ENCODE measurements at regions not wholly inside any gene's neighbourhood (a gene's known extent, or its start where the extent isn't known, plus 50 kb on each side); places are given as distances from the start of the nearest gene placed in this dataset.
A peak's percentile ranks its signal among the peaks of the same experiment; 100 is the strongest.
"Not testable (repeated sequence)": the region's sequence is repeated elsewhere in the genome, so short reads cannot be mapped to it uniquely, and the experiment has no call there.

- Mint-ChIP-seq H3K27me3 (ENCODE audit: low read depth in 3 of 3) (peaks cover 3 to 14% (median 9%) of the 10 kb centered on the region in 3 donors), H3K4me1 (no peaks in the 10 kb centered on the region), H3K27ac (no peak overlapping the region), H3K9me3 (no peaks in the 10 kb centered on the region), H3K36me3 (no peaks in the 10 kb centered on the region), H3K4me3 (no peak overlapping the region)
- DNase-seq: no peak
Measured at GRCh38 chr9:34907044-34907443, 51.0 kb upstream of the PHF24 start.

- Mint-ChIP-seq H3K27me3 (ENCODE audit: low read depth in 3 of 3) (peaks cover 3 to 11% (median 4%) of the 10 kb centered on the region in 3 donors), H3K27ac (no peak overlapping the region), H3K4me1 (no peaks in the 10 kb centered on the region), H3K36me3 (no peaks in the 10 kb centered on the region), H3K4me3 (no peak overlapping the region), H3K9me3 (no peaks in the 10 kb centered on the region)
- DNase-seq: peak; percentile 54 to 69 (median 56)
Measured at GRCh38 chr9:34899535-34900158, 58.4 kb upstream of the PHF24 start.

GRCh38 chr9:34898846-34899245, 59.2 kb upstream of the PHF24 start:
- H3K27me3 Mint-ChIP-seq (ENCODE audit: low read depth in 3 of 3): peaks cover 3 to 11% (median 4%) of the 10 kb centered on the region in 3 donors
- DNase-seq: no peak
- H3K36me3 Mint-ChIP-seq: no peaks in the 10 kb centered on the region
- H3K4me1 Mint-ChIP-seq: no peaks in the 10 kb centered on the region
- no peak overlapping the region for H3K4me3 Mint-ChIP-seq
- peak overlapping the region in 1 of 6 donors; percentile 26 for H3K27ac Mint-ChIP-seq
- no peaks in the 10 kb centered on the region for H3K9me3 Mint-ChIP-seq

- peaks cover 2 to 9% (median 4%) of the 10 kb centered on the region in 3 donors for H3K27me3 Mint-ChIP-seq (ENCODE audit: low read depth in 3 of 3)
- DNase-seq: no peak
- H3K36me3 Mint-ChIP-seq: no peaks in the 10 kb centered on the region
- no peak overlapping the region for H3K27ac Mint-ChIP-seq
- H3K4me1 Mint-ChIP-seq: no peaks in the 10 kb centered on the region
- no peak overlapping the region for H3K4me3 Mint-ChIP-seq
- H3K9me3 Mint-ChIP-seq: no peaks in the 10 kb centered on the region
Measured at GRCh38 chr9:34896112-34896511, 62.0 kb upstream of the PHF24 start.

DNA sequence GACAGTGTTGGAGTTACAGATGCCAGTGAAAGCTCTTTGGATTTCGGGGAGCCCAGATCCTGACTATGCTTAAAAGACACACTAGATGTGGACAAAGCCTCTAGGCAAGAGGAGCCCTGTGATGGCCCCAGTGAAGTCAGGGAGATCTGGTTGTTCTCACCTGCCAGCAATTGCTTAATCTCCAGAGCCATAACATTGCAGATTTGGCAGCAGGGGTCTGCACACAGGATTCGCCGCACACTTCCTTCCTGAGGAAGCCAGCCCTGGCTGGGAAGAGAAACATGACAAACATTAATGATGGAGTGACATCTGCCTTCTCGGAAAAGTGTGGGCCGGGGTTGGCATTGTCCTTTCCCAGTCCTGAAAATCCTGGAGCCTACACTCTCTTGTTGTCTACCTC, 65.2 kb upstream of the PHF24 start:
- H3K36me3 Mint-ChIP-seq: no peaks in the 10 kb centered on the region
- H3K4me3 Mint-ChIP-seq: no peak overlapping the region
- H3K27ac Mint-ChIP-seq: no peak overlapping the region
- H3K9me3 Mint-ChIP-seq: no peaks in the 10 kb centered on the region
- DNase-seq: no peak
- H3K4me1 Mint-ChIP-seq: no peaks in the 10 kb centered on the region
- peaks cover 2 to 9% (median 4%) of the 10 kb centered on the region in 3 donors for H3K27me3 Mint-ChIP-seq (ENCODE audit: low read depth in 3 of 3)

DNA sequence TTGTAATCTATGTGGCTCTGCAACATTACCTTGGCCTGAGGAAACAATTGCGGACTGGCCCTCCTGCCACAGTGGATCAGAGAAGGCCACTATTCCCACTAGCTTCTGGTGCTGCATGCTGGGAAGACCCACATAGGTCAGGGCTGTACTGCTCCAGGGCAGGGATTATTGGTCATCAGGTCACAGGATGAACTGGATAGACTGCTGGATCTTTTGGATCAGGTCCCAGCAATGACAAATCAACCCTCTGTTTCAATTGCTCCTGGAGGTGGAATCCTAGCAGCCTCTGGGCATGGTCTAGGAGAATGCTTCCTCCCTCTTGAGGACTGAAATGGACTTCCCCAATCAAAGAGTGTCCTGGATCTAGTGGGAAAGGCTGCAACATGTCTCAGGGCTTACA, 66.7 kb upstream of the PHF24 start:
- peaks cover 0 to 7% (median 0%) of the 10 kb centered on the region in 3 donors for H3K27me3 Mint-ChIP-seq (ENCODE audit: low read depth in 3 of 3)
- no peak for DNase-seq
- H3K36me3 Mint-ChIP-seq: no peaks in the 10 kb centered on the region

DNA sequence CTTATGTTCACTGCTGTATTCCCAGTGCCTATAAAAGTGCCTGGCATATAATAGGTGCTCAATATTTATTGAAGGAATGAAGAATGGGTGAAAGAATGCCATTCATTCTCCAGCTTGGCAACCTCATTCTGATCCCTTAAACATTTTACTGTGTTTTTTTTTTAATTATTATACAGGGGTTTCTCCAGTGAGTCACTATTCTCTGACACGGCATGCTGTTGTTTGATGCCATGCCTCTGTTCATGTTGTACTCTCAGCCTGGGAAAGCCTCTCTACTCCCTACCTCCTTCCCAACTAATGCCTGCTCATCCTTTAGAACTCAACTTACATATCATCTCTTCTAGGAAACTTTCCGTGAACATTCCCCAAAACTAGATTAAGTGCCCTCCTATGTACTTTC, 70.2 kb upstream of the PHF24 start:
- Mint-ChIP-seq H3K4me1 (no peaks in the 10 kb centered on the region), H3K4me3 (no peak overlapping the region), H3K27ac (no peak overlapping the region), H3K36me3 (no peaks in the 10 kb centered on the region), H3K9me3 (no peaks in the 10 kb centered on the region), H3K27me3 (ENCODE audit: low read depth in 3 of 3) (no peaks in the 10 kb centered on the region)
- DNase-seq: no peak

More for the DNA sequence above, 66.7 kb upstream of the PHF24 start:
- Mint-ChIP-seq H3K4me1 (no peaks in the 10 kb centered on the region), H3K9me3 (no peaks in the 10 kb centered on the region), H3K4me3 (no peak overlapping the region), H3K27ac (no peak overlapping the region)

DNA sequence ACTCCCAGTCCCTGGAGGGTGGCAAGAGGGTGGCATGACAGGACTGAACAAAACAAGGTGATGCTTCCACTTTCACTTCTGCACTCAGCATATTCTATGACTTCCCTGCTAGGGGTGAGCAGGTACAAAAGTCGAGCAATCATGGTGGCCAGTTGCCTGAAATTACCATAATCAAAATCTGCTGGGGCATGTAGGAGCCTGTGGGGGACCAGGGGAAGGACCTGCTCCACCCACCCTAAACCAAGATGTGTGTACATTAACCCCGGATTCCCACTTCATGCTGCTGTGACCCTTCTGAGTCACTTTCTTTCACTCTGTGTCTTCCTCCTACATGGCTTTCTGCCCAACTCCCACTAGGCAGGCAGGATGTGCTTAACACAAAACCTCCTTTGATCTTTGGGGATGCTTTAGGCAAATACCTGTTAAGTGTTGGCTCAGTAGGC, 73.3 kb upstream of the PHF24 start:
- Mint-ChIP-seq H3K4me1 (no peaks in the 10 kb centered on the region), H3K27me3 (ENCODE audit: low read depth in 3 of 3) (peaks cover 0 to under 1% (median 0%) of the 10 kb centered on the region in 3 donors), H3K9me3 (no peaks in the 10 kb centered on the region), H3K36me3 (no peaks in the 10 kb centered on the region), H3K4me3 (no peak overlapping the region), H3K27ac (no peak overlapping the region)
- no peak for DNase-seq

DNA sequence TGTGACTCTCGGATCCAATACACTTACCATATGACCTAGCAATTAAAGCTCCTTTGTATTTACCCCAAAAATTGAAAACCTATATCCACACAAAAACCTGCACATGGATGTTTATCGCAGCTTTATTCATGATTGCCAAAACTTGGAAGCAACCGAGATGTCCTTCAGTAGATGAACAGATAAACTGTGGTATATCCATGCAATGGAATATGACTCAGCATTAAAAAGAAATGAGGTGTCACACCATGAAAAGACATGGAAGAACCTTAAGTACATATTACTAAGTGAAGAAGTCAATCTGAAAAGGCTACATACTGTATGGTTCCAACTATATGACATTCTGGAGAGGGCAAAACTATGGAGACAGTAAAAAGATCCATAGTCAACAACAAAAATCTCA, 82.0 kb upstream of the PHF24 start:
- Mint-ChIP-seq H3K4me1 (no peaks in the 10 kb centered on the region), H3K27me3 (ENCODE audit: low read depth in 3 of 3) (peaks cover 2 to 19% (median 8%) of the 10 kb centered on the region in 3 donors), H3K27ac (no peak overlapping the region), H3K4me3 (no peak overlapping the region), H3K36me3 (no peaks in the 10 kb centered on the region), H3K9me3 (peaks cover 0 to 5% (median 0%) of the 10 kb centered on the region in 6 donors)
- DNase-seq: no peak

DNA sequence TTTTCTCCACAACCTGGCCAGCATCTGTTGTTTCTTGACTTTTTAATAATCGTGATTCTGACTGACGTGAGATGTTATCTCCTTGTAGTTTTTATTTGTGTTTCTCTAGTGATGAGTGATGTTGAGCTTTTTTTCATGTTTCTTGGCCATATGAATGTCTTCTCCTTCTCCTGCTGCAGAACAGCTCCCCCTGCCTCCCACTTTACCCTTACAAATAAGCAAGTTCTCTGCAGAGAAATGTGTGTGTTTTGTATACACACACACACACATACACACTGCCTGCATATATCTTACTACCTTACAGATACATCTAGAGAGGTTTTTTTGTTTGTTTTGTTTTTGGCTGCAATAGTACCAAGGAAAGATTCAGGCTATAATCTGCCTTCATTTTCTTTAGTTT, 88.7 kb upstream of the PHF24 start:
- no peak overlapping the region for H3K4me3 Mint-ChIP-seq
- H3K9me3 Mint-ChIP-seq: peaks cover 0 to 2% (median 0%) of the 10 kb centered on the region in 6 donors
- H3K36me3 Mint-ChIP-seq: no peaks in the 10 kb centered on the region
- no peak overlapping the region for H3K27ac Mint-ChIP-seq
- no peaks in the 10 kb centered on the region for H3K4me1 Mint-ChIP-seq
- peaks cover 0 to 16% (median 0%) of the 10 kb centered on the region in 3 donors for H3K27me3 Mint-ChIP-seq (ENCODE audit: low read depth in 3 of 3)
- no peak for DNase-seq

- Mint-ChIP-seq H3K4me1 (no peaks in the 10 kb centered on the region), H3K4me3 (no peak overlapping the region), H3K27ac (no peak overlapping the region), H3K27me3 (ENCODE audit: low read depth in 3 of 3) (peaks cover 0 to 15% (median 2%) of the 10 kb centered on the region in 3 donors), H3K9me3 (peaks cover 0 to 11% (median 4%) of the 10 kb centered on the region in 6 donors), H3K36me3 (no peaks in the 10 kb centered on the region)
- no peak for DNase-seq
Measured at GRCh38 chr9:34866614-34867013, 91.5 kb upstream of the PHF24 start.

GRCh38 chr9:34863426-34863825, 94.7 kb upstream of the PHF24 start:
- Mint-ChIP-seq H3K27me3 (ENCODE audit: low read depth in 3 of 3) (peaks cover 2 to 12% (median 2%) of the 10 kb centered on the region in 3 donors), H3K36me3 (no peaks in the 10 kb centered on the region), H3K9me3 (peaks cover 0 to 12% (median 4%) of the 10 kb centered on the region in 6 donors), H3K4me3 (no peak overlapping the region), H3K4me1 (no peaks in the 10 kb centered on the region), H3K27ac (no peak overlapping the region)
- no peak for DNase-seq

DNA sequence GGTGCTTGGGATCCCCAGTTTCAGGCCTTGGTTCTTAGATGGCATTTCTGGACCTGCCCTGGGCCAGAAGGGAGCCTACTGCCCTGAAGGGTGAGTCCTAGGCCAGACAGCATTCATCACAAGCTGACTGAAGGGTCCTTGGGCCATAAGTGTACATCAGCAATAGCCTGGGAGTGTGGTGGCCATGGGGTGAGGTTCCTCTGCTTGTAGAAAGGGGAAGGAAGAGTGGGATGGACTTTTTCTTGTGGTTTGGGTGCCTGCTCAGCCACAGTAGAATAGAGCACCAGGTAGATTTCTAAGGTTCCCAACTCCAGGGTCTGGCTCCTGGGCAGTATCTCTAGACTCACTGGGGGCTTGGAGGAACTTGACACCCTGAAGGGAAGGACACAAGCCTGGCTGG, 95.2 kb upstream of the PHF24 start:
- no peaks in the 10 kb centered on the region for H3K36me3 Mint-ChIP-seq
- DNase-seq: no peak
- H3K27ac Mint-ChIP-seq: no peak overlapping the region
- H3K27me3 Mint-ChIP-seq (ENCODE audit: low read depth in 3 of 3): peaks cover 2 to 9% (median 2%) of the 10 kb centered on the region in 3 donors
- H3K4me1 Mint-ChIP-seq: no peaks in the 10 kb centered on the region
- H3K9me3 Mint-ChIP-seq: peaks cover 0 to 14% (median 4%) of the 10 kb centered on the region in 6 donors
- no peak overlapping the region for H3K4me3 Mint-ChIP-seq

DNA sequence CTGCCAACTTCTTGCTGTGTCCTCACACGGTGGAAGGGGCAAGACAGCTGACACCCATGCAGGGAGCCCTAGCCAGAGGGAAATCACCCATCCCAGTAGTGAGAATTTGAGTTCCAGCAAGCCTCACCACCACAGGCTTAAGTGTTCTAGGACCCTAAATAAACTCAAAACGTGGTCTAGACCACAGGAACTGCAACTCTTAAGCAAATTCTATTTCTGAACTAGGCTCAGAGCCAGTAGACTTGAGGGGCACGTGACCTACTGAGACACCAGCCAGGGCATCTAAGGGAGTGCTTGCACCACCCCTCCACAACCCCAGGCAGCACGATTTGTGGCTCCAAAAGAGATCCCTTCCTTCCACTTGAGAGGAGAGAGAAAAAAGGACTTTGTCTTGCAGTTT, 96.0 kb upstream of the PHF24 start:
- H3K9me3 Mint-ChIP-seq: peaks cover 0 to 18% (median 5%) of the 10 kb centered on the region in 6 donors
- H3K4me3 Mint-ChIP-seq: no peak overlapping the region
- DNase-seq: no peak
- H3K27ac Mint-ChIP-seq: no peak overlapping the region
- H3K4me1 Mint-ChIP-seq: no peaks in the 10 kb centered on the region
- H3K36me3 Mint-ChIP-seq: no peaks in the 10 kb centered on the region
- H3K27me3 Mint-ChIP-seq (ENCODE audit: low read depth in 3 of 3): peaks cover 2 to 7% (median 2%) of the 10 kb centered on the region in 3 donors

DNA sequence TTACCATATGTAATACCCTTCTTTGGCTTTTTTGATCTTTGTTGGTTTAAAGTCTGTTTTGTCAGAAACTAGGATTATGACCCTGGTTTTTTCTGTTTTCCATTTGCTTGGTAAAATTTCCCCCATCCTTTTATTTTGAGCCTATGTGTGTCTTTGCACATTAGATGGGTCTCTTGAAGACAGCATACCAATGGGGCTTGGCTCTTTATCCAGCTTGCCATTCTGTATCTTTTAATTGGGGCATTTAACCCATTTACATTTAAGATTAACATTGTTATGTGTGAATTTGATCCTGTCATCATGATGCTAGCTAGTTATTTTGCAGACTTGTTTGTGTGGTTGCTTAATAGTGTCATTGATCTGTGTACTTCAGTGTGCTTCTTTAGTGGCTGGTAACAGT, 103.1 kb upstream of the PHF24 start:
- not testable (repeated sequence) for H3K4me3 Mint-ChIP-seq; H3K4me1 Mint-ChIP-seq; H3K27ac Mint-ChIP-seq; DNase-seq; H3K27me3 Mint-ChIP-seq (ENCODE audit: low read depth in 3 of 3); H3K36me3 Mint-ChIP-seq
- H3K9me3 Mint-ChIP-seq: peaks cover 1 to 21% (median 4%) of the 10 kb centered on the region in 6 donors
